H1 (cell line): ENCODE measurements at regions not wholly inside any gene's neighbourhood (a gene's known extent, or its start where the extent isn't known, plus 50 kb on each side); places are given as distances from the start of the nearest gene placed in this dataset.

ENCODE experiments used
- E2F6 ChIP-seq: IDR thresholded peaks from 2 replicates; pipeline ENCODE4 v1.6.1; 2012; ENCODE audit warnings: inconsistent platforms
- SIRT6 ChIP-seq: IDR thresholded peaks from one replicate; pipeline ENCODE4 v1.7.1; 2012; ENCODE audit warnings: low read length, inconsistent platforms

GRCh38 chr14:48052973-48053372 lies 377.6 kb upstream of the MDGA2 start (continued):
- TF ChIP-seq E2F6 = no peak
- TF ChIP-seq SIRT6 = no peak
